AG09319 (cell line): ENCODE measurements at regions not wholly inside any gene's neighbourhood (a gene's known extent, or its start where the extent isn't known, plus 50 kb on each side); places are given as distances from the start of the nearest gene placed in this dataset.

Experiments used
- DNase-seq: peaks from one replicate; pipeline ENCODE4 v3.0.0-alpha.2; 2010; ENCODE audit warnings: low read depth; ENCODE audit errors: extremely low read depth
- TF ChIP-seq, protein P1 (sequence below): IDR thresholded peaks from 2 replicates; pipeline ENCODE4 v1.5.1; 2011; ENCODE audit warnings: low read depth, mild to moderate bottlenecking, inconsistent platforms, low read length, moderate library complexity

DNA sequence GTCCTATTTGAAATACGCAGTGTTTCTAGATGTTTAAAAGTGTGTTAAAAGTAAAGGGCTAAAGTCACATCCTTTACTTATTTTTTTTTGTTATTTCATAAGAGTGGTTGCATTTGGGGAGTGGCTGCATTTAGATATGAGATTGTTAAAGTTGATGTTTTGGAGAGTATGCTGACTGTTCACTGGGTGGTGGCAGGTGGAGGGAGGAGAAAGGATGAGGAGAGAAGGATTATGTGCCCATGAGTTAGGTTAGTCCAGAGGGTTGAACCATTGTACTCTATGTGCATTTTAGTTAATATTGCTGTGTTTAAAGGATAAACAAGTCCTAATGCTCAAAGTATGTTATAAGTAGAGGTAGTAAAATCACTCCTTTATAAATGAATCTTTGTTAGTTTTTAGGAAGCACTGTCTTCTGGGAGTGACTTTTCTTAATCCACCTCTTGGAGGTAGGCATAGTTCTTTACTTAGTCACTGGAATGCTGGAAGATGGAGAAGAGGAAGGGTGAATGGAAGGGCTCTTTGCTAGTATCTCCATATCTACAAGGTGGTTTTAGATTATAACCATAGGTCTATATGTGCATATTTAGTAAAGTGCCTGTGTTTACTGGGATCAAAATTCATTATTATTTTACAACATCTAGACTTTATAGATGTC lies 332.3 kb downstream of the NPR3 start:
- TF ChIP-seq, protein P1, sequence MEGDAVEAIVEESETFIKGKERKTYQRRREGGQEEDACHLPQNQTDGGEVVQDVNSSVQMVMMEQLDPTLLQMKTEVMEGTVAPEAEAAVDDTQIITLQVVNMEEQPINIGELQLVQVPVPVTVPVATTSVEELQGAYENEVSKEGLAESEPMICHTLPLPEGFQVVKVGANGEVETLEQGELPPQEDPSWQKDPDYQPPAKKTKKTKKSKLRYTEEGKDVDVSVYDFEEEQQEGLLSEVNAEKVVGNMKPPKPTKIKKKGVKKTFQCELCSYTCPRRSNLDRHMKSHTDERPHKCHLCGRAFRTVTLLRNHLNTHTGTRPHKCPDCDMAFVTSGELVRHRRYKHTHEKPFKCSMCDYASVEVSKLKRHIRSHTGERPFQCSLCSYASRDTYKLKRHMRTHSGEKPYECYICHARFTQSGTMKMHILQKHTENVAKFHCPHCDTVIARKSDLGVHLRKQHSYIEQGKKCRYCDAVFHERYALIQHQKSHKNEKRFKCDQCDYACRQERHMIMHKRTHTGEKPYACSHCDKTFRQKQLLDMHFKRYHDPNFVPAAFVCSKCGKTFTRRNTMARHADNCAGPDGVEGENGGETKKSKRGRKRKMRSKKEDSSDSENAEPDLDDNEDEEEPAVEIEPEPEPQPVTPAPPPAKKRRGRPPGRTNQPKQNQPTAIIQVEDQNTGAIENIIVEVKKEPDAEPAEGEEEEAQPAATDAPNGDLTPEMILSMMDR: no peak
- DNase-seq: no peak

DNA sequence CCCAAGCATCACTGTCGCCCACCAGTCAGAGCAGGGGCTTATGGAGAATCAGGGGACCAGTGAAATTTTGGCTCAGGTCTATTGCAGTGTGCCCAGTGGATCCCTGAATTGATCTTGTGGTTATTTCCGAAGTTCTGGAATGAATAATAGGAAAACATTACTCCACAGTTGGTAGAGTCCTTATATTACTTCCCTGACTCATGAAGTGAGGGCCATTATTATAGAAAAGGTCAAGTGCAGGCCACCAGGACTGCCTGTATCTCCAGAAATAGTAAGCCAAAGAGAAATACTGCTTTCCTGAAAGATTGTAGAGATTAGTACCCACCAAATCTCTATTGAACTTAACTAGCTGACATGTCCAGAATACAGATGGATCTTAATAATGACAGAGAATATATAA lies 335.0 kb downstream of the NPR3 start:
- DNase-seq: no peak
- TF ChIP-seq, protein P1: no peak

DNA sequence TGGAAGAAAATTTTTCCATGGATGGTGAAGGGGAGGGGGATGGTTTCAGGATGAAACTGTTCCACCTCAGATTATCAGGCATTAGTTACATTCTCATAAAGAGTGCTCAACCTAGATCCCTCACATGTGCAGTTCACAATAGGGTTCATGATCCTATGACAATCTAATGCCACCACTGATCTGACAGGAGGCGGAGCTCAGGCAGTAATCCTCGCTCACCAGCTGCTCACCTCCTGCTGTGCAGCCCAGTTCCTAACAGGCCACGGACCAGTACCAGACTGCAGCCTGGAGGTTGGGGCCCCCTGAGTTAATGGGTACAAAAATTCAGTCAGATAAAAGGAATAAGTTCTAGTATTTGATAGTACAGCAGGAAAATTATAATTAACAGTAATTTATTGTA lies 337.2 kb downstream of the NPR3 start:
- TF ChIP-seq, protein P1: no peak
- DNase-seq: no peak

DNA sequence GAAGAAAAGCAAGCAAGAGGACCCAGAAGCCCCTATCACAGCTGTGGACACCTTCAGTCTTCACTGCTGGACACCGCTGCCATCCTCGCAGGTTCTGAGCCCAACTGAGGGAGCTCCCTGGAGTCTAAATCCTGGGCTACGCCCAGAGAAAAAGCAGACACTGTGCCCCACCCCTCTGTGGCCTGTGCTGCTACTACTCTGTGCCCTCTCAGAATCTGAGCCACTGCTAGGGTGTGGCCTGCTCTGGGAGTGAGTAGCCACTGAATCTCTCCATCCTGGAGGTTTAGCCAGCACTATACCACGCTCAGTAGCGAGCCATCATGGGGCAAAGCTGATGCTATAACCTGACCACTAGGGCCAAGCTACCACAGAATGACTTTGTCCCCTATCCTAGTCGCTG lies 338.2 kb downstream of the NPR3 start:
- no peak for DNase-seq
- TF ChIP-seq, protein P1: no peak

DNA sequence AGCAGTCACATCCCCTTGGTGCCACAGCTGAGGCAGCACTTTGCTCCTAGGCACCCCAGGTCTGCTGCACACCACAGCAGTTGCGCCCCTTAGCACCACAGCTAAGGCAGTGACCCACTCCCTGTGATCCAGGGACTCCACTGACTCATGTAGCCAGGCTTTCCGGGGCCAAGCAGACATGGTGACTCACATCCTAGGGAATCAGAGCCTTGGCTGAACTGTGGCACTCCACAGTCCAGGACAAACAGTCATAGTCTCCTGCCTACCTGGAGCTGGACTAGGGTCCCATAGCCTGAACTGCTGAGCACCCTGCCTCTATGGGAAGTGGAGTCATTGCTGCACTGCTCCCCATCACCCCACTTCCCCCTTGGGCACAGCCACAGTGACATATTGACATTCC lies 338.7 kb downstream of the NPR3 start:
- DNase-seq: no peak
- TF ChIP-seq, protein P1: no peak

DNA sequence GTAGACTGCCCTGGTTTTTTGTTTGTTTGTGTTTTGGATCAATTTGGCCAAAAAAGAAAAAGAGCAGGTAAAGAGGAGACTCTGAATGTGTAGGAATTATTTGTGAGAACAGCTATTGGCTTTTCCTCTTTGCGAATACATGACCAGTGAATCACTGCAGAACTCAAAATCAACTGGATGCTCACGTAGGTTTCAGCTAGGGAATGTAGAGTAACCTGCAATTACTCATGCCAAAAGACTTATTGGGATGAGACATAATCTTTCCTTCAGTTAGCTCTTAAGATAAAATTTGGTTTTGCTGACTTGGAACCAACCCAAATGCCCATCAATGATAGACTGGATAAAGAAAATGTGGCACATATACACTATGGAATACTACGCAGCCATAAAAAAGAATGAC lies 348.0 kb downstream of the NPR3 start:
- TF ChIP-seq, protein P1: no peak
- no peak for DNase-seq

DNA sequence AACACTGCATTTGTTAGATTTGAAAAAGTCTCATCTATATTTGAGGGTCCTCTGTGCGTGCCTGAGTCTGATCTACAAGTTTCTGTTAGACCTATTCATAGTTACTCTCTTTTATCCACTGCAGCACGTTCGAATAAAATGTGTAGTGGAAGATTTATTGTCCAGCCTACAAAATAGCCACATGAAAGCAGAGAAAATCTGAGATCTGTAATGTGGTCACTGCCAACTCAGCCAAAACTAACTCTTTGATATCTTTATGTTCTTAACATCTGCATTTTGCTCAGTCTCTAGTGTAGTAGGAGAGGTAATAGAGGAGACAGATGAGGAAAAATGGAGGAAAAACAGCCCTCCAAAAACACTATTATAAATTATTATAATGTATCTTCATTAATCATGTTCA lies 354.0 kb downstream of the NPR3 start:
- no peak for DNase-seq
- TF ChIP-seq, protein P1: no peak
